ENCODE measurements at regions not wholly inside any gene's neighbourhood (a gene's known extent, or its start where the extent isn't known, plus 50 kb on each side); places are given as distances from the start of the nearest gene placed in this dataset.

- ATAC-seq = no peak
These were observed 51.9 kb upstream of the USP47 start for GRCh38 chr11:11789735-11790369.

GRCh38 chr11:11788063-11788710 lies 53.6 kb upstream of the USP47 start:
- peak in 1 of 2 donors; percentile 24 for ATAC-seq

GRCh38 chr11:11787305-11788062 lies 54.3 kb upstream of the USP47 start:
- peak; percentile 56 to 78 for ATAC-seq

GRCh38 chr11:11786771-11787170 lies 55.0 kb upstream of the USP47 start:
- ATAC-seq = no peak

- peak in 1 of 2 donors; percentile 20 for ATAC-seq
These were observed 55.5 kb upstream of the USP47 start for GRCh38 chr11:11786234-11786633.

- no peak for ATAC-seq
These were observed 59.2 kb upstream of the USP47 start for GRCh38 chr11:11782532-11783110.

GRCh38 chr11:11780858-11781257 lies 60.9 kb upstream of the USP47 start:
- ATAC-seq = no peak

GRCh38 chr11:11779975-11780374 lies 61.8 kb upstream of the USP47 start:
- no peak for ATAC-seq

GRCh38 chr11:11777897-11778296 lies 63.9 kb upstream of the USP47 start:
- ATAC-seq = peak; percentile 48 to 81

- no peak for ATAC-seq
These were observed 65.1 kb upstream of the USP47 start for GRCh38 chr11:11776714-11777113.

- no peak for ATAC-seq
These were observed 66.8 kb upstream of the USP47 start for GRCh38 chr11:11774928-11775327.

GRCh38 chr11:11772865-11773515 lies 68.8 kb upstream of the USP47 start:
- ATAC-seq = no peak

GRCh38 chr11:11770921-11771486 lies 70.8 kb upstream of the USP47 start:
- ATAC-seq = no peak

- ATAC-seq = no peak
These were observed 71.5 kb upstream of the USP47 start for GRCh38 chr11:11770296-11770695.

- ATAC-seq = no peak
These were observed 72.0 kb upstream of the USP47 start for GRCh38 chr11:11769782-11770181.

GRCh38 chr11:11769362-11769761 lies 72.4 kb upstream of the USP47 start:
- no peak for ATAC-seq

GRCh38 chr11:11764423-11764803 lies 77.4 kb upstream of the USP47 start:
- ATAC-seq = no peak

- ATAC-seq = no peak
These were observed 77.9 kb upstream of the USP47 start for GRCh38 chr11:11763796-11764422.

GRCh38 chr11:11760838-11761237 lies 80.9 kb upstream of the USP47 start:
- no peak for ATAC-seq

- no peak for ATAC-seq
These were observed 83.1 kb upstream of the USP47 start for GRCh38 chr11:11758603-11759196.

- no peak for ATAC-seq
These were observed 83.9 kb upstream of the USP47 start for GRCh38 chr11:11757909-11758308.

GRCh38 chr11:11756718-11757117 lies 85.1 kb upstream of the USP47 start:
- ATAC-seq = no peak
